GM21367 (cell line): ENCODE measurements at regions not wholly inside any gene's neighbourhood (a gene's known extent, or its start where the extent isn't known, plus 50 kb on each side); places are given as distances from the start of the nearest gene placed in this dataset.
A peak's percentile ranks its signal among the peaks of the same experiment; 100 is the strongest.

Experiments
- ATAC-seq: cut with Tn5 transposase; IDR thresholded peaks from one replicate; pipeline ENCODE4 v1.9.1; 2021; ENCODE audit not compliant: unreplicated experiment

DNA sequence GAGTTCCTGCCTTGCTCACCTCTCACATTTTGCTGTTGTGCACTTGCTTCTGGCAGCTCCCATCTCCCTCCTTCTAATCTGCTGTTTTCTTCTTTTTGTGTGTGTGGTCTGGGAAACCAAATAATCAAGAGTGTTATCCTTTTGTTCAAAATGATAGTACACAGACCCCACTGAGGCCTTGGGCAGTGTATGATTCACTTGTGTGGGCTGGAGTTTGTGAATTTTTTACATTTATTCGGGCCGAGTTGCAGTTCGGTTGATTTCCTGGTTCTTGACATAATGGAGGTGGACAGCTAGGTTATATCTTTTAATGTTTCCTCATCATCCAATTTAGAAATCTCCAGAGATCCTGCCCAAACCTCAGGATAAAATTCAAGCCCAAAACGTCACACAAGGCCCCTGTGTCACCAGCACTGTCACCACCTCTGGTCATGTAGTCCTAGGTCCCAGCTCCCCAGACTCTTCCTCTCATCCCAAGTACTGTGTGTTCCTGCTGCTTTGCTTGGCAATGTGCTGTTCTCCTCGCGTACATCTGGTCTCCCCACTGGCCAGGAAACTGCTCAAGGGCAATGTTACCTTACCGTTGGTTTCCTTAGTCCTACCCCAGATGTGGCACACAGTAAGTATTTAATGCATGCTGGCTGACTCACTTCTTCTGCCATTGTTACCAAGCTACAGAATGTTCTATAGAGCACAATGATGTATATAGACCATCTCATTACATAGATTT, 55.7 kb upstream of the PHACTR2 start:
- ATAC-seq, result no peak

DNA sequence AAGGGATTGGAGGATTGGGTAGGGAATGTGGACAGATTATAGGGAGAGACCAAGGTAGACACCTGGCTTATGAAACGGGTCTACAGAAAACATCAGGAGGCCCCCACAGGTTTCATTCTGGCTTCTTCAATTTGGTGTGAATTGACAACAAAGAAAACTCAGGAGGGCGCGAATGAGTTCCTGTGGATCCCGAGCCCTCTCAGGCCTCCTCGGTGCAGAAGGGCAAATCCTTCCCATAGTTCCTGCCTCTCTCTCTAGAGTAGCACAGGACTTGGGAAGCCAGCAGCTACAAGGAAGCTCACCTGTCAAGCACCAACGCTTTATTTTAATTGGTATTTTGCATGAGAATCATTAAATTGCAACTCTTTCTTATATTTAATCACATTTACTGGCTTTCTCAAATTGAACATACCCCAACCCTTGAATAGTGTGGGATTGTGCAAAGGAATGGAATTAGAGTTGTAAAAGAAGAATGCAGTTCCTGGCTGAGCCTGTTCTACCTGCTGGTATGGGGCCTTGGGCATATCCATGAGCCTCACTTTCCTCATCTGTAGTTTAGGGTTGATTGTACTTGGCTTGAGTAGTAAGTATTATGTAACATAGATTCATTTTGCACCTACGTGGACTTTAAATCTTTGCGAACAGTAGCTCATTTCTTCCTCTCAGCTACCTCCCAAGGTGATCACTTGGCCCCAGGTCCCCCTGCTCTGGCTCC, 56.4 kb upstream of the PHACTR2 start:
- no peak for ATAC-seq

DNA sequence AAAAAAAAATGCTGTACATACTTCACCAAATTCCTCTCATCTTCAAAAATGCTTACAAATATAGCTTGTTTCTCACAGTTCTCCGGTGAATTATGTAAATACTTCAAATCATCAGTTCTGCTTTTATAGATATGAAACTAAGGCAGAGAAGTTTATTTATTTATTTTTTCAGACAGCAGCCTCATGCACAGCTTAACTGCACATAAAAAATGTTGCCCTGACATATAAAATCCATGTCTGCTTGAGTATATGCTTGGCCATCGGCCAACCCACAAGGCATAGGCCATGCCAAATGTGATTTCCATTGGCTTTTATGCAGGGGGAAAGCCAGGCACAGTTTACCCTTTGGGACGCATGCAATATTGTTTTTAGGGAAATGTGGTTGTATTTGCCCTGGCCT, 57.3 kb upstream of the PHACTR2 start:
- no peak for ATAC-seq

DNA sequence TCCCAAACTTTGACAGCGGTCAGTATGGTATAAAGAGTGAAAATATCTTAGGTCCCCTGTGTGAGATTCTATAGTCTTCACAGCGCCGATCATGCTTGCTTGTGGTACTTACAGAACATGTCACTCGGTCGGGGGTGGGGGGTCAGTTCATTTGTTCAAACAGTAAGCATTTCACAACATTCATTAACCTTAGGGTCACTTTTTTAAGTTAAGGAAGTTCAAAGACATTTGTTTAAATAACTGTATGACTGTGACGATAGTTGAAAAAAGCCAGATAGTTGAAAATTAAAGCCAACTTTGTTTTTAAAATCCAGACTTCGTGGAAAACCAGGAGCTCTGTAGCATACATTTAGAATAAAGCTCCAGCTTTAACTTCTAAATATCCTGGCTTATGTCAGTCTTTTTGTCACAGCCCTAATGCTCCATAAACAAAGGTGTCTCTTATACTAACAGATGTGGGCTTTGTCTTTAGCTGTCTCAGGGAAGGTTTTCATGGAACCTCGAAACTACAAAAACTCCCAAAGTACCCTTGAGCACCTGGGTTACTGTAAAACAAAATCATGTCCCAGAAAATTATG, 57.9 kb upstream of the PHACTR2 start:
- ATAC-seq, result no peak

DNA sequence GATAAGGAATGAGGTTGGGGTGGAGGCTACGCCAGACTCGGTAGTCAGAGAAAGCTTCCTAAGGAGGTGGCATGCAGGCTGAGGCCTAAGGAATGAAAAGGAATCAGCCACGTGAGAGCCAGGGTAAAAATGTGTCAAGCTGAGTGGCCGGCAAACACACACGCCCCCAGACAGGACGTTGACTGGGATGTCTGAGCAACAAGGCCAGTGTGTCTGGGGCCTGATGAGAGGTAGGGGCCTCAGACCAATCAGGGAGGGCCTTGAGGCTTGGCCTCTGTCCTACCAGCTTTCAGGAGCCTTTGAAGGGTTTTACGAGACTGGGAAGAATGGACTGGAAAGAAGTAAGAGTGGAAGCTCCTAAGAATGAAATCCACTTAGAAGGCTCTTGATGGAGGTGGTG, 61.0 kb upstream of the PHACTR2 start:
- ATAC-seq, result no peak

DNA sequence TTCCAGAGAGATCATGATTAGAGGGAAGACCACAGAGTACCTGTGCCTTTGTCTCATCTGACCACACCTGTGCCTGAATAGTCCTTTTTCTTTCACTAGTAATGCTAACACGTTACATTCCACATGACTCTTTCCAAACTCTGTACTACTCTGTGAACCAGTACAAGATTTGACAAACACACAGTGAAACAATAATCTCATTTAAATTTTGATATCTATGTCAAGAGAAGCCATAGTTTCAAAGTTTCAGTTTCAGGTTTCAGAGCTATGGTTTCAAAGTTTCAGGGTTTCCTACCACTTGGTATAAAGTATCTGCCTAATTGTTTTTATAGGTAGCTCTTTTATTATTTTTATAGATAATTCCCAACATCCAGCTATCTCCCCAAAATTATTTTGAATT, 62.0 kb upstream of the PHACTR2 start:
- peak; percentile 49 for ATAC-seq

DNA sequence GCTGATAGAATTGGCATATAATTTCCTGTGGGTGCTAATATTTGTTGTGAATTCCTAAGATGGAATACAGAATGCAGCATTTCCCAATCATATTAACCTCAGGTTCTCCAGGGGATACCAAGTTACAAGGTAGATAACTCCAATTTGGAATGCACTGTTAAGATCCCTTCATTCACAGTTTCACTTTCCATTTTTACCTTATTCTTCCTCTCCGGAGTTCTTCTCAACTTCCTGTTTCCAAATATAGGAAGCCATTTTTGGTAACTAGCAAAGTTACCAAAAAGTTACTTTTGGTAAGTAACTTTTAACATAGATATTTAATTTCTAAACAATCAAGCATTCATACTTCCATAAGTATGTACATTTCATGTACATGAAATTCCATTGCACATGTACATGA, 63.5 kb upstream of the PHACTR2 start:
- ATAC-seq, result no peak

DNA sequence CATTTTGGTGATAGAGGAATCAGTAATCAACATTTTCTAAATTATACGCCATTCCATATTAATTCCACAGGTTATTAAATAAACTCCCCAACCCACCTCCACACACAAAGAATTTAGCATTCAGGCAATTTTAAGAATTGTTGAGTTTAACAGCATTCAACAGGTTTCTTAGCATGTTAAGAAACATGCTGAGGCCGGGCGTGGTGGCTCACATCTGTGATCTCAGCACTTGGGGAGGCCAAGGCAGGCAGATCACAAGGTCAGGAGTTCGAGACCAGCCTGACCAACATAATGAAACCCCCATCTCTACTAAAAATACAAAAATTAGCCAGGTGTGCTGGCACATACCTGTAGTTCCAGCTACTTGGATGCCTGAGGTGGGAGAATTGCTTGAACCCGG, 64.0 kb upstream of the PHACTR2 start:
- no peak for ATAC-seq

DNA sequence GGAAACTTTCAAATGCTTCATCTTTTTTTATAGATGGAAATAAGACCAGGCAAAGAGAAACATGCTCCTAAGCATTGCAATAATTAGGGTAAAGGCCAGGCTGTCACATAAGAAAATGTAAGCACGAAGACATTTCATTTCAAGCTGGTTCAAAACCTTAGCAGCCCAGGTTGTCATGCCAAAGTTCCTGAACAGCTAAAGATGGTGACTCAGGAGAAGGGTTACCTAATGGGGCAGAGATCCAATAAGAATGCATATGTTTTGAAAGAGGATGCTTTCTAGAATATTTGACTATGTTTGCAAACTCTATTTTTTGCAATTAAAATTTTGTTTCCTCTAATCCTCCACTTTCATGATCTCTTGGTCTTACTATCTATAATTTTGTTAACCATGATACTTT, 65.6 kb upstream of the PHACTR2 start:
- ATAC-seq, result no peak

DNA sequence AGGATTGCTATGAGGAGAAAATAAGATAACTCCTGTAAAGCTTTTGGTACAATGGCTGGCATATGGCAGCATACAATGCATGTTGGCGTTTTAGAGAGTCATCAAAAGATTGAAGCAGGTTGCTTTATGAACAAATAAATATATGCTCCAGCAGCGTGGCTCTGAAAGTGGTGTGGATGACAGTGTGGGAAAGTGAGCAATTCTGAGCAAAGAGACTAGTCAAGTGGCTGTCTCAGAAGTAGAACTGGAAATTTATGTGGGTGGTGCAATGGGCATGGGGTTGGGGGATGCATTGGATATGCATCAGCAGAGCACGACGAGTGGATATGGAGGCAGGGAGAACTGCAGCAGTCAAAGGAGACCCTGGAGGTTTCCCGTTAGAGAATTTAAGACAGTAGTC, 66.2 kb upstream of the PHACTR2 start:
- ATAC-seq, result no peak

DNA sequence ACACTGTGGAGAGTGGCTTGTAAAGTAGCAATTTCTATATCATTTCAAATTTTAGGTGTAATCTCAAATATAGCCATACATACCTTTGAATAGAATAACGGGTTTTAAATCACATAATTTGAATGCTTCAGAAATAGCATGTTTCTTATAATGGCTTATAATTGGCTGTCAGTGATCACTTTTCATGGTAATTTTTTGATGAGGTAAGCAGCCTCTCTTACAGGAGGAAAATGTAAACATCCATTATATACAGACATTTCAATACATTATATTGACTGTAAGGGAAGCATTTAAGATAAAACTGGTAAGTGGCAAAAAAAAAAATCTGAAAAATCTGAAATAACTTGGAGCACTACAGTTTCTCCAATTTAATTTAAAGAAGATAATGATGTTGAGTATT, 67.8 kb upstream of the PHACTR2 start:
- ATAC-seq, result no peak

DNA sequence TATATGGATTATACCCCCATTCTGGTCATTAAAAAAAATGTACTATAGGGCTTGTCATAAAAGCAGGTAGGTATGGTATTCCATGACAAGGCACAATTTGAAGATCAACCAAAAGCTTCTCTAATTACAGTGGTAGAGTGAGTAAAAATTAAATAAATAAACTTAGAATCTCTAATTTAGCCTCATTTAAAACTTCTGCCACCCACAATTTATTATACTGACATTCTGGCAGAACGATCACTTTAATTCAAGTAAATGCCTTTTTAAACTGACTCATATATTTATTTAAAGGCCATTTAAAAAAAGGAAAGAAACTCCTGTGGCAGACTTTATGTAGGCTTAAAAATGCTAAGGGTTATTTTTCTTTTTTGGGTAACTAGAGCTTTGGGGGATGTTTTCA, 68.3 kb upstream of the PHACTR2 start:
- ATAC-seq, result no peak

DNA sequence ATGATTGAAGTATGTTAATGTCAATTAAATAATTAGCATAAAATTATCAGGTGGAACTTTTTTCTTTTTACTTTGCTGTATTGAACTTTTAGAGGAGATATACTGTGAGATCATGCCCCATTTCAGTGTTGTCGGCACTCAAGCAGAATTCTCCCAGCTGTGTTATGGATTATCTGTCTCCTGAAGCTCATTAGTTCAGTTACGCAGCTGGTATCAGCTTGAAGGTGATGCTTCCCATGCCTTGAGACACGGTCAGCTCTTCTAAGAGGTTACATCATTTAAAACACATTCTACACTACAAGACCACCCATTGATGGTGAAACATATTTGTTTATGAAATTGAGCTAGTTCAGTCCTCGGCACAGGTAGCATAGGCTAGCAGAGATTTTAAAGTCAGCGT, 68.9 kb upstream of the PHACTR2 start:
- ATAC-seq, result no peak

DNA sequence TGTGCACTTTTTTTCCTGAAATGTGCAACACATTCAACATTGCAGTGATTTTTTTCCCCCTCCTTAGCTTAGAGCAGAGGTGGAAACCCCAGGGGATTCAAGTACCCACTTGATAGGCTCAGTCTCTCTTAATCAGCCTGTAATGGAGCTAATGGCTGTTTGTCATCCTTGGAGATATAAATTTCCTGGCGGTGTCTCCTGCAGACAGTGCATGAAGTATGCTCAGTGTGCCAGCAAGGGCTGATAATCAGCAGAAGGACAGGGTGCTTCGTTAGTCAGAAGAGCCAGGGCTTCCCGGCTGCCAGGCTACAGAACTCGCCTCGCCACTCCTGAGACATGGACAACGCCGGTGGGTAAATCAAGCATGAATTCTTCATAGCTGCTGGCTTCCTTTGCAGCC, 69.8 kb upstream of the PHACTR2 start:
- ATAC-seq, result no peak

DNA sequence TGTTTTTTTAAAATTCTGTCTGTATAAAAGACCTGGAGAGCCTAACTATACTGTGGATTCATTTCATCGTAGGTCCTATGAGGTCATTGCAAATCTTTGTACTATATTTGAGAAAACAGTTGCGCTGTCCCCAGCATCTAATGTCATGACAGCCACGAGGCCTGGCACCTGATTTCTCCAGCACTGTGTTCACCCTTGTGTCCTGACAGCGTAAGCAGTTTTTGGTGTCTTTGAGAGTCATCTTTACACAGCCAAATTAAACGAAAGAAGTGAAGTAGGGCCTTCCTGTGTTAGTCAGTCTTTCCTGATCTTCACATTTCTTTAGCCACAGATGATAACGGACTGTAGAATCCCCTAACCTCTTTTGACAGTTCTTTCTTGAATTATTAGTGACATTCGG, 70.6 kb upstream of the PHACTR2 start:
- no peak for ATAC-seq

DNA sequence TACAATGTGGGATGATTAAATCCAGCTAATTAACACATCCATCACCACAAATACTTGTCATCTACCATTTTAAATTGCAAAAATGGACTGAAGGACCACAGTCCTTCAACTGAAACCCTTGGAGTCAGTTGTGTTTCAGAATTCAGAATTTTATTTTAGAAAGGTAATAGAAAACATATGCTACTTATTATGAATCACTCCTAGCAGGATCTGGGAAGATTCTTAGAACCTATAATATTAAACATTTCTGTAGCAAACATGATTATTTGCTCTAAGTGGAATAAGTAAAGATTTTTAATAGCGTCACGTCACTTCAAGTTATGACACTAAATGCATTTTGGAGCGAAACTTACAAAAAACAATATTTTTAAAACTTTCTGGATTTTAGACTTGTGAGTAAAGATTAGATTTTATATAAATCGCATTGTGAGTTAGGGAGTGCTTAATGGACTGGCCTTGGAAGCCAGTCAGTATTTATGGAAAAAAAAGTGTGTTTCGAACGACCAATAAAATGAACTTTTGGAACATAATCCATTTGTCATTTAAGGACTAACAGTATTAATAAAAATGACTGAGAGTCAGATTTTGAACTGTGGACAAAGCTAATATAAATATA, 71.8 kb upstream of the PHACTR2 start:
- no peak for ATAC-seq

DNA sequence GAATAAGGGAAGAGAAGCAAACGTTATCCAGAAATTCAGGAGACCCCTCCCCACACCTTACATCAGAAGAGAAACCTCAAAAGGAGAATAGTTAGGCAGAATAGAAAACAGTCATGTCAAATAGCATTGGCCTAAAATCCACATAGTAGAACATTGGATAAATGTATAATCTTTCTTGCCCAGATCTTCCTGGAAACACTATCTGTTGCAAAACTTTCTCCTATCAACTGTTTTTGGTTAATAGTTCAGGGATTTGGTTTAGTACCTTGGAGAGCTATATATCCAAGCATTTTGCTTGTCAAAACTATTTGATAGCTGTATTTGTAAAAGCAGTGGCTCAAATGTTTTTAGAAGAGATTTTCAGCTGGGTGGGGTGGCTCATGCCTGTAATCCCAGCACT, 74.3 kb upstream of the PHACTR2 start:
- no peak for ATAC-seq

DNA sequence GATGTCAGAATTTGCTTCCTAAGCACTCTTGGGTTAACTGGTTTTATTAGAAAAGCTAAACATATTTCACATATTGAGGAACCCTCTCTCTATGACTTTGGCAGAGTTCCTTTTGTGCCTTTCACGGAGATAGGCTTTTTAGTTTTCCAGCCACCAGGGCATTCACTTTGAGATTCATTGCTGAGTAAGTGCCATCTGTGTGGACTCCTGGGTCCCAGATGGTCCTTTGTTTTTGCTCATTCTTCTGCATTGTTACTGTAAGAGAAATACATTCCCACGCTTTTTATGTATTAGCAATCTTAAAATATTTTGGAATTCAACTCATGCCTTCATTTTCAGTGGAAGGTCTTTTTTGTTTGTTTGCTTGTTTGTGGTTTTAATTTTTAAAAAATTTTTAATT, 76.3 kb upstream of the PHACTR2 start:
- ATAC-seq, result no peak

DNA sequence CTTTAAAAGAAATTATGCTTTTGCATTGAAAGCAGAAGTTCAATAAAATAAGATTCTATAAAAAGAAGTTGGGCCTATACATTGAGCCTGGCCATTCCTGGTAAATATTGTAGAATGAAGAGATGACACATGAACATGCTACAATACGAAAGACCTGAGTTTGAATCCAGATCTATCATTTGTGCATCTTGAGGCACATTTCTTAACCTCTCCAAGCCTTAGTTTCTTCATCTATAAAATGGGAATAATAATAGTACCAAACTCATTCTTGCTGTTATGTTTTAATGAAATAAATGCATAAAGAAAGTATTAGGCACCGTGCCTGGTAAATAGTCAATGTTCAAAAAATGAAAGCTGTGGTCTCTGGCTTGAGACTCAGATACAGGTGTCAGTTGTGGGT, 76.9 kb upstream of the PHACTR2 start:
- no peak for ATAC-seq

DNA sequence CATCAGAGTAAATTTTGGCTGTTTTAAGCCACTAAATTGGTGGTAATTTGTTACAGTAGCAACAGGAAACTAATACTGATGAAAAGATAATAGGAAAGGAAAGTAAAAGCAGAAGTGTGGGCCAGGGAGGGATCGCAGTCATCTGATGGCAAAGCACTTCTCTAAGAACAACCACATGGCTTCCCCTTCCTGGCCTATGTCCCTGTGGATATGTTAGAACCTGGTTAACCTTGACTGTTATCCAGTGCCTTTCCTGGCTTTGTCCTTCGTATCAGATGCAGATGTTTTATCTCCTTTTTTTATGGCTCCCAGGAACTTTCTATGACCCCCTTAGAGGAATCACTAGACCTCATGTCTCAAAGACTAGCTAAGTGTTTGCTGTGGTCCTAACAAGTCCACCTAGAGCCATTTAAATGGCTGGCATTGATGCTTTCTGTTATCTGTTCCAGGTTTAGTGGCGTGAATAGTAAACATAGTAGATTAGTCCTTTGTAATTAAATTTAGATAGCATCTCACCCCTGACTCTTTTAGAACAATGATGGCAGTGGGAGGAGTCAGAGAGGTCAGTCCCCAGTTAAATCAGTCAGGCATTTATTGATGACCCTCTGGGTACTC, 79.2 kb upstream of the PHACTR2 start:
- peak; percentile 58 for ATAC-seq

DNA sequence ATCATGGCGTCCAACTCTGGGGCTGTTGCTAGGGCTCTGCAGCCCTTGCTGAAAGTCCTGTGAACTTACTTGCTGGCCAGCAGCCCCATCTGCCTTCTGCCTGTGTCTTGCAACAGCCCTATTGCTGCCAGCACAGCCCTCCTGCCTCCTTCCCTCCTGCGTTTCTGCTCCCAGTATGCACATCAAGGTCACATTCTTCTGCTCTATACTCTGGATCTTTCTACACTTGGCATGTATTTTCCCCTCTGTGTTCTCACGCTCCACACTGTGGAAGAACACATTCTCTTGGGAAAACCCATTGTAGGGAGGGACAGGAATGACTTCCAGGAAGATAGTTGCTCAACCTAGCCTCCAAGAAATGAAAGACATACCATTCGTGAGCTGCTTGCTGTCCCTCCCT, 80.9 kb upstream of the PHACTR2 start:
- ATAC-seq, result no peak
